Muscle of back (tissue), 3 donors: ENCODE measurements at regions not wholly inside any gene's neighbourhood (a gene's known extent, or its start where the extent isn't known, plus 50 kb on each side); places are given as distances from the start of the nearest gene placed in this dataset.
A peak's percentile ranks its signal among the peaks of the same experiment; 100 is the strongest.

Source experiments
- DNase-seq, 3 donors: peaks; one replicate each; pipeline versions ENCODE4 v3.0.0 to v3.0.0-alpha.2; 2013

- no peak for DNase-seq
These were observed 97.4 kb upstream of the POU2AF2 start for GRCh38 chr11:111148121-111148520.

DNA sequence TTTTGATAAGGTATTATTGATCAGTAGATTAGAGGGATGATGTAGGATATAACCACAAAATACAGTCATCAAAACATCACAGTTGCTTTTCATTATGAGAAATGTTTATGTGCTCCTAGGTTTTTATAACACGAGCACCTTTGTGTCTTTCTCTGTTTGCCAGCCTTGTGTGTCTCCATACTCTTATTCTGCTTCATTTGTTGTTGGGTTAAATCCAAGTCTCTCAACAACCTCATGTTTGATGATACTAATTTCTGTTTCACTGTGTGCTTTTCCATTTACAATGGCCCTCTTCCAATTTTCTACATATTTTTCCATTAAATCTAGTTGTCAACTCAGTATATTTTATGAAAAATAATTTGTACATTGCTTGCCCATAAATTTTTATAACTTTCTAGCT is 107.7 kb upstream of the POU2AF2 start:
- DNase-seq, result peak in 1 of 3 donors; percentile 40

DNA sequence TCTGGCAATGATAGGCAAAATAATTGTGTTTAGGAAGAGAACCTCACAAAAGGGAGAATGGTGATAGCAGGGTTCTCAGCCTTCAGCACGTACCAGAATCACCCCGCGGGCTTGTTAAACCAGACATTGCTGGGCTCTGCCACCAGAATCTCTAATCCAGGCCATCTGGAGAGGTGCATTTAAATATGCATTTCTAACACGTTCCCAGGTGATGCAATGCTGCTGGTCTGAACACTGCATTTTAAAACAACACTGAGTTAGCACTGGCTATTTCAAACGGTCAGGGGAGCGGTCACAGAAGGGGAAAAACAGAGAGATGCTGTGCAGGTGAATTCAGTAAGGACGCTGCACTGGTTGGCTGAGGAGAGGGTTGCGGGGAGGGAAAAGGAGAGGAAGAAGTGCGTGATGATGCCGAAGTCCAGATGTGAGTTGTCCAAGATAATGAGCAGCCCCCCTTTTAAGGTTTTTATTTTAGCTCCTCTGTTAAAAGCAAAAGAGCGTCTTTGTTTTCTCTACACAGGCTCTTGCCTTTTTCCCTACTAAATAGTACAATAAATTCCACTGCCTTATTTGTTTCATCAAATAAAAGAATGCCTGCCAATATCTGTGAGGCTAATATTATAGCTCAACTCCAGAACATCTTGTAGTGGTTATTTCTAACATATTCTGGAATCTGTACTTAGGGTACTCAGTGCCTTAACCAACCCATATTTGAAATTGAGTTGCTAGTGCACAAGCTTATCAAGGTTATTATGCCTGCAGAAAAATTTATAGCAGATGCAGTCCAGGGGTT is 109.6 kb upstream of the POU2AF2 start:
- DNase-seq, result peak in 2 of 3 donors; percentile 9 to 35

- no peak for DNase-seq
These were observed 110.4 kb upstream of the POU2AF2 start for GRCh38 chr11:111135101-111135500.

- DNase-seq, result peak in 1 of 3 donors; percentile 10
These were observed 117.3 kb upstream of the POU2AF2 start for GRCh38 chr11:111128076-111128870.

- no peak for DNase-seq
These were observed 120.8 kb upstream of the POU2AF2 start for GRCh38 chr11:111124724-111125123.

DNA sequence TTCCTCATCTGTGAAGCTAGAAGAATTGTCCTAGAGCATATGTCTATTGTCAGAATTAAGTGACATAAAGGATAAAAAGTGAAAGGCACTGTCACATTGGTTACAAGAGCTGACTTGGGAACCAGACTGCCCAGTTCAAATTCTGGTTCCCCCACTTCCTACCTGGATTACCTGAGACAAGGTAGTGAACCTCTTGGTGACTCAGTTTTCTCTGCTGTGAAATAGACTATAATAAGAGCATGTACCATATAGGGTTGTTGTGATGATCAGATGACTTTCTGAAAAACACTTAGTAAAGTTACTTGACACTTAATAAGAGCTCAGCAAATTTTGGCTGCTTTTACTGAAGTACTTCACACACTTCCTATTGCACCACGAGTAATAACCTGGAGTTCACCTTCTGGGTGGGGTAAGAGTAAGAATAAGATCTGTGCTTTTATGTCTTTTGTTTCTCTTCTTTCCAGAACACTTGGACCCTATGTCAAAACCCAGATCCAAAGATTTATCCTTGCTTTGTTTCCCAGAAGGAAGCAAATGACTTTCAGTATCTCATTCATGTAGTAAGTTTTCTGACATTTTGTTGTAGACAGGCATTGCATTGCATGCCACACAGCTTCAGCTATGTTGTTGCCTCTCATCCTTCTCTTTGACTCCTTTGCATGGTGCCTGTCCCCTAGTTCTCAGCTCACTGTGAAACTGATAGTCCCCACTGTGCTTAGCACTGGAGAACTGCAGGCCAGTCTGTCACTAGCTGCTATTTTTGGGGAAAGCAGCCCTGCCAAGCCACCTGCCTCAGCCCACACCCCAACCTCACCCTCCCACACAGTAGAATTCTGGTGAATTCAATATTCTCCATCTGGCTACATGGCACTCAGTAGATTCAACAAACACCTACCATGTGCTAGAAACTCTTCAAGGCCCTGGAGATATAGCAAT is 121.8 kb upstream of the POU2AF2 start:
- DNase-seq, result no peak

GRCh38 chr11:111120696-111121302 is 124.7 kb upstream of the POU2AF2 start:
- no peak for DNase-seq

- DNase-seq, result peak in 1 of 3 donors; percentile 47
These were observed 125.4 kb upstream of the POU2AF2 start for GRCh38 chr11:111120161-111120560.

DNA sequence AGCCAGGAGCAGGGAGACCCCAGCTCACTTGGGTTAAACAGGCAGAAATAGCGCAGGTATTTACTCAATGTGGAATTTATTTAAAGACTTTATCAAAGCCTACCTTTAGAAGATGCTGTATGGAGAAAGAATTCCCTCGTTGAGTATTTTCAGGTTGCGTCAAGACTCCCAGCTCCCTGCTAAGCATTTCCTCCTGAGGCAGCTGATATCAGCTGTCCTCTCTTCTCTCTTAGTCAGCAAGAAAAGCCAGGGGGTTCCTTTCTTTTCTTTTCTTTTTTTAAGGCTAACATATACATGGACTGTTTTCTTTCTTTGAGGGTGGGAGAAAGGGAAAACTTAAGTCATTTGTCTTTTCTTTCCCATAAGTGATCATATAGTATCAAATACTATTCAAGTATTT is 125.8 kb upstream of the POU2AF2 start:
- DNase-seq, result no peak

DNA sequence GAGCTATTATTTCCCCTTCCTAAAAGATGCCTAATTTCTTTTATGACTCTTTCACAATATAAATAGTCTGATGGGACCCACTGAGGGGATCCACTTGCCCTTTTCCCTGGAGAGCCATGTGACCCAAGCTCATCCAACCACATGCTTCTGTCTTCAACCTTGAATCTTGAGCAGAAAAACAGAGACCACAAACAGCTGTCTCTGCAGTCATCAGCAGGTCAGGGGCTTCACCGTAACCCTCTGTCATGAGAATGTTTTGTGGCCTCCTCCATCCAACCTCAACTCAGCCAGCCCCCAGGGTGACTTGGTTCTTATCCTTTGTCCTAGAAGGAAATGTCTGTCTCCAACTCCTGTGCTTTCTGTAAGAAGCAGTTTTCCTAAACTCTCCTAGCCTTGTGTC is 129.6 kb upstream of the POU2AF2 start:
- no peak for DNase-seq

DNA sequence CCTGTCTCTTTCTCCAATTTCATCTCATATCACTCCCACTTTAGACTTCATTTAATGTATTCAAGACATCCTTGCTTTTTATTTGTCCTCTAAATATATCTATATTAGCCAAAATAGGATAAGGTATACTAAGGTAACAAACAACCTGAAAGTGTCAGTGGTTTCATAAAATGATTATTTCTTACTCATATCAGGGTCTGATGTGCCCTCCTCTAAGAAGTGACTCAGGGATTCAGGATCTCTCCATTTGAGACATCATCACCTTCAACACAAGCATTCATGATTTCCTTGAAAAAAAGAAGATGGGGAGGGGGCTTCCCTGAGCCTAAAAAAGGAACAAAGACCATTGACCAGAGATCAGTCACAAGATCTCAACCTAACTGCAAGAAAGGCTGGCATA is 131.4 kb upstream of the POU2AF2 start:
- DNase-seq, result no peak

DNA sequence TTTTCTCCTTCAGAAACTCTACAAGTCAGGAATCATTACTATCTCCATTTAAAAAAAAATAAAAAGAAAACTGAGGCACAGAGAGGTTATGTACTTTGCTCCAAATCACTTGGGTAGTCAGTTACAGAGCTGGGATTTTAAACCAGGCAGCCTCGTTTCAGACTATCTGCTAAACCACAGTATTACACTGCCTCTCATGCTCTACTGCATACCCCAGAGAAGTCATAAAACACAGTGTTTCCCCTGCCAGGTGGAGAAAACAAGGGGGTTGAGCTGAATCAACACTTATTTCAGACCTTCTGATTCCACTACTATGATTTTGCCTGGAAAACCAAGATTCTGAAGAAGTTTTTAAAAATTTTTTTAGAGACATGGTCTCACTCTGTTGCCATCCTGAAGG is 132.9 kb upstream of the POU2AF2 start:
- no peak for DNase-seq

DNA sequence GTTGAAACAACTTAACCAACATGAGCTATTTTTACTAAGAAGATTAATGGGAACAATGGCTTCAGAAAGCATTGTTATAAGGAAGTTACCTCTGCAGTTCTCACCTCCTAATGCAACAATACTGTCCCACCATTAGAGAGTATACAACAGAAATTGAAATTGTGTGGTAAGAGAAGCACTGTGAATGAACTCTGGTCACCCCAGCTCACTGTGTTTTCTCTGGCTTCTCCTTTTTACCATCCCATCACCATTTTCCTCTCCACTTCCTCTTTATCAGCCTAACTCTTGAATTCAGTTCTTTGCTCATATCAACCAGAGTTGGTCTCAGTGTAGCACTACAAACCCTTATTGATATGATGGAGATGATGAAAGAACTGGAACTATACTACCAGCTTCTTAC is 138.0 kb upstream of the POU2AF2 start:
- DNase-seq, result no peak

DNA sequence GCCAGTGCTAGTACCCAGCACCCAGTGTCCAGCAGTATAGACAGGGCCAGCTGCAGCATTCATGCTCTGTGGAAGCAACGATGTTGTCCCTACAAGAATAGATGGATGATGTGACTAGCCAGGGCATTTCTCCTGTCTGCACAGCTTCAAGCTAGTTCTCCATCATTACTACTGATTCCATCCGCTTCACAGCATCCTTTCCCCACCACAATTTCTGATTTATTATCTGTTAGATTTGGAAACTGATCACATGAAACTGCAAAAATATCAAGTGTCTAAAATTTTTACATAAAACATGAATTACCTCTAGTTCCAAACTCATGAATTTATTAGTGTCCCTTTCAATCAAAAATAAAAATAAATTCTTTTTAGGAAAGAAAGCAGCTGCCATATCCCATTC is 138.9 kb upstream of the POU2AF2 start:
- no peak for DNase-seq

GRCh38 chr11:111105566-111105965 is 140.0 kb upstream of the POU2AF2 start:
- no peak for DNase-seq

GRCh38 chr11:111104185-111104584 is 141.3 kb upstream of the POU2AF2 start:
- DNase-seq, result no peak

DNA sequence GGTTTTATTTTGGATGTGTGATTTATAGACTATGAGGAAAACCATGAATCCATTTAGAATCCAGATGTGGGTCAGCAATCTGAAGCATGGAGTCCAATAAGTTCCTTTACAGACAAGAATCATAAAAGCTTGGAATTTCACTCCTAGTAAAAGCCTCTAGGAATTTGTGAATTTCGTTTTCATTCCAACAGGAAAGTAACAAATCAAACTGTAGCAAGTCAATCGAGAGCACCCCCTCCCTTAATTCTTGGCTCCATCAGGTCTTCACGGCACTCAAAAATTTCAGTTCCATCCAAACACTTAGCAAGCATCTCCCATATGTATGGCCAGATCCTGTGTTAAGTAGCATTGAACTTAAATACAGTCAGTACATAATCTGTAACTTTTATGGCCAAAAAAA is 143.6 kb upstream of the POU2AF2 start:
- peak; percentile 81 to 95 (median 88) for DNase-seq

DNA sequence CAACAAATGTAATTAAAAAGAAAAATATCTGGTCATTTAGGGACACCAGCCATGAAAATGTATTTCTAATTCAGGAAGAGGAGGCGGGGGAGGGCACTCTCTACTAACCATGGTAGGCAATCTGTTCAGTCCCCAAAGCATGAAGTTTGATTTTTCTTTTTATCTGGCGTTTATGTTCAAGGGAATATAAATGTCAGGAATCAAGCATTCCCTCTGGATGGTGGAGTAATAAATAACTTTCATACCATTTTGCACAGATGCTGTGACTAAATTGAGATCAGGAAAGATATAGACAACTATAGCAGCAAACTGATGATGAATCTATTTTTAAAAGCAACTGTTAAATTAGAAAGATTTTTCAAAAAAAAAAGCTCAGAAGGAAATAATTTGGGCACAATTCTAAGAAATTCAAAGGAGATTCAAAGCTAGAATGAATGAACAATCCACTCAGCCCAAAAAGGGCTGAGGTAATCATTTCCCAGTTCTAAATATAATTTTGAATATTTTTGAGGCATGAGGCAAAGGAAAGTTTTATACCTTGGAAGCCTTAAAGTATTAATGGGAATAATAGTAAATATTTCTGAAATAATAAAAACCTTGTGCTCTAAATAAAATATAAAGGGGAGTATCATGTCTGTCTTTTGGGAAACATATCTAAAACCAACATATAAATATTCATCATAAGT is 146.4 kb upstream of the POU2AF2 start:
- DNase-seq, result no peak

DNA sequence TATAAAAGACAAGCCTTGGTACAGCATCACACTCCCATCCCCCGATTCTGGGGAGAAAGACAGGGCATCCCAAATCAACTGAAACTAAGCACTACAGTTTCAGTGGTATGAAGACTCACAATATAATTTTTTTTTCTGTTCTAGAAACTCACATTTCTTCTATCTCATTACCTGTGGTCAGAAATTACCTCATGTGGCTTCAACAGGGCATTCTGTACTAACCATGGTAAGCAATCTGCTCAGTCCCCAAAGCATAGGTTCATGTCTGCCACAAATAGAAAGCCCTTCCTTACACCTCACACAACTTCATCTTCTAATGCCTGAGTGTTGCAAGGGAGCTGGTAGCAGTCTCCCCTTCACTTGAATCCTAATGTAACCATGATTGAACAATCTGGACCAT is 147.4 kb upstream of the POU2AF2 start:
- no peak for DNase-seq

DNA sequence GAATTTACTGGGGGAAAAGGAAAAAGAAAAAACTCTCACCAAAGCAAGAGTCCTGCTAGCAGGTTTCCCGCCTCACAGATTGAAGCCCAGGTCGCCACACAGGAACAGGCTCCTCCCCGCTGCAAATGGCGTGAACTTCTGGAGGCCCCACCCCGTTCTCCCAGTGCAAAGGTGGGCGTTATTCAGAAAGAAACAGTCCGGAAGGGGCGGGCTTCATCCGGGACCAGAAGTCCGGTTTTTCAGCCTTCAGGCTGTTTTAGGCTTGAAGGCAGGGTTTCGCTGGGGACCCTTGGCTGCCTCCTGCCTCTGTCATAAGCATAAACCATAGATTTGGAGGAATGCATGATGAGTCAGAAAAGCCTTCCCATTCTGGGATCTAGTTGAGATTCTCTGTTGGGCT is 148.3 kb upstream of the POU2AF2 start:
- peak in 2 of 3 donors; percentile 58 to 78 for DNase-seq
